GM18907 (cell line): ENCODE measurements at regions not wholly inside any gene's neighbourhood (a gene's known extent, or its start where the extent isn't known, plus 50 kb on each side); places are given as distances from the start of the nearest gene placed in this dataset.
"Not testable (repeated sequence)": the region's sequence is repeated elsewhere in the genome, so short reads cannot be mapped to it uniquely, and the experiment has no call there.

Source experiments
- ATAC-seq: cut with Tn5 transposase; IDR thresholded peaks from one replicate; pipeline ENCODE4 v1.9.1; 2021; ENCODE audit warnings: mild to moderate bottlenecking, moderate library complexity; ENCODE audit not compliant: unreplicated experiment

DNA sequence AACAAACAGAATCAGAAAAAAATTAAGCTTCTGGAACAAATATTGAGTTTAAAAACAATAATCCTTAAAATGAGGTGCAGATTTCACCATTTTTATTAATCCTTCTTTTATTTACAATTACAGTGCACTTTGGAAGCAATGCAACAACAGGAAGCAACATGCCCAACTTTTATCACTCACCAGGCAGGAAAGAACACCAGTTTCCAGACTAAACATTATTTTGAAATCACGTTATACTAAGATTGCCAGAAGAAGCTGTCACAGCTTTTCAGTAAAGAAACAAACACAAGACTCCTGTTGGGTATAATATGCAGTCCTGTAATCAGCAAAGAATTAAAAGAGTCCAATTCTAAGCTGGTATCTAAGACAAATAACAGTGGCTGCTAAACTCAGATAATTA lies 137.9 kb upstream of the ZC3H15 start:
- no peak for ATAC-seq

- ATAC-seq: peak; percentile 76
These were observed 136.6 kb upstream of the ZC3H15 start for GRCh38 chr2:186349508-186349907.

- not testable (repeated sequence) for ATAC-seq
These were observed 131.9 kb upstream of the ZC3H15 start for GRCh38 chr2:186354160-186354559.

GRCh38 chr2:186365406-186365805 lies 120.7 kb upstream of the ZC3H15 start:
- no peak for ATAC-seq

GRCh38 chr2:186379052-186379451 lies 107.0 kb upstream of the ZC3H15 start:
- ATAC-seq: no peak

GRCh38 chr2:186380805-186381204 lies 105.3 kb upstream of the ZC3H15 start:
- no peak for ATAC-seq

DNA sequence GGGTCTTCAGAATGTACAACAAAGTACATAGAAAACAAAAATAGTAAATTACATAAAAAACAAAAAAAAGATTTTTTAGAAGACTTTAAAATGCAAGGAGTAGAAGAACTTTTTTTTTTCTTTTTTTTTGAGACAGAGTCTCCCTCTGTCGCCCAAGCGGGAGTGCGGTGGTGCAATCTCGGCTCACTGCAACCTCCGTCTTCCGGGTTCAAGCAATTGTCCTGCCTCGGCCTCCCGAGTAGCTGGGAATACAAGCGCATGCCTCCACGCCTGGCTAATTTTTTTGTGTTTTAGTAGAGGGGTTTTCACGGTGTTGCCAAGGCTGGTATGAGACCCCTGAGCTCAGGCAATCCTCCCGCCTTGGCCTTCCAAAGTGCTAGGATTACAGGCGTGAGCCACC lies 104.5 kb upstream of the ZC3H15 start:
- no peak for ATAC-seq

- no peak for ATAC-seq
These were observed 103.1 kb upstream of the ZC3H15 start for GRCh38 chr2:186382932-186383331.

- no peak for ATAC-seq
These were observed 101.8 kb upstream of the ZC3H15 start for GRCh38 chr2:186384226-186384625.

DNA sequence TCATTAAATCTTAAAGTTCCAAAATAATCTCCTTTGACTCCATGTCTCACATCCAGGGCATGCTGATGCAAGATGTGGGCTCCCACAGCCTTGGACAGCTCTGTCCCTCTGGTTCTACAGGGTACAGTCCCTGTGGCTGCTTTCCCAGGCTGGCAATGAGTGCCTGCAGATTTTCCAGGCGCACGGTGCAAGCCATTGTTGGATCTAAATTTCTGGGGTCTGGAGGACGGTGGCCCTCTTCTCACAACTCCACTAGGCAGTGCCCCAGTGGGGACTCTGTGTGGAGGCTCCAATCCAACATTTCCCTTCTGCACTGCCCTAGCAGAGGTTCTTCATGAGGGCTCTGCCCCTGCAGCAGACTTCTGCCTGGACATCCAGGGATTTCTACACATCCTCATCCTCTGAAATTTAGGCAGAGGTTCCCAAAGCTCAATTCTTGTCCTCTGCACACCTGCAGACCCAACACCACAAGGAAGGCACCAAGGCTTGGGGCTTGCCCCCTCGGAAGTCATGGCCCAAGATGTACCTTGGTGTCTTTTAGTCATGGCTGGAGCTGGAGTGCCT lies 100.3 kb upstream of the ZC3H15 start:
- not testable (repeated sequence) for ATAC-seq

DNA sequence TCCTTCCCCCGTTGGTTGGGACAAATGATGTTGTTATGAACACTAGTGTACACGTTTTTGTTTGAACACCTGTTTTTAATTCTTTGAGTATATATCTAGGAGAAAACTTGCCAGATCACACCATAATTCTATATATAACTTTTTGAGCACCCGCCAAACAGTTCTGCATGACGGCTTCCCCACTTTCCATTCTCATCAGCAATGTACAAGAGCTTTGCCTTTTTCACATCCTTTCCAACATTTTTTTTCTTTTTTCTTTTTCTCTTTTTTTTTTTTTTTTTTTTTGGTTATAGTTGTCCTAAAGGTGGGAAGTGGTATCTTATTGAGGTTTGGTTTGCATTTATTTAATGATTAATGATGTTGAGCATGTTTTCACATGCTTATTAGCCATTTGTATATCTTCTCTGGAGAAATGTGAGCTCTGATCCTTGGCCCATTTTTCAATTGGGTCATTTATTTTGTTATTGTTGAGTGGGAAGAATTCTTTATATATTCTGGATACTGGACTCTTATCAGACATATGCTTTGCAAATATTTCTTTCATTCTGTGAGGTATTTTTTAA lies 86.9 kb upstream of the ZC3H15 start:
- ATAC-seq: peak; percentile 79

DNA sequence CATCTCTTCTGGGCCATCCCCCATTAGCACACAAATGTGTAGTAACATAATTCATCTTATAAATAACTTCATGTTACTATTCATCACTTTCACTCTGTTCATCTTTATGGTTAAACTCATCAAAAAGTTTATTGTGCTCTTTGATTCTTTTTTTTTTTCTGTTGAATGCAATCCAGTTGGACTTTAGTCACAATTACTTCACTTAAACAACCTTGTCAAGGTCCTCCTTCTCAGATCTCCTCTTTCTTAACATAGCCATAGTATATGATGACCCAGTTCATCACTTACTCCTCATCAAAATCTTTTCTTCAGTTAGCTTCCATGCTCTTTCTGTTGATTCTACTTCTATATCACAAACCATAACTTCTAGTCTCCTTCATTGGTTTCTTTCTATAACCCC lies 80.2 kb upstream of the ZC3H15 start:
- ATAC-seq: no peak

GRCh38 chr2:186407611-186408010 lies 78.4 kb upstream of the ZC3H15 start:
- ATAC-seq: no peak

DNA sequence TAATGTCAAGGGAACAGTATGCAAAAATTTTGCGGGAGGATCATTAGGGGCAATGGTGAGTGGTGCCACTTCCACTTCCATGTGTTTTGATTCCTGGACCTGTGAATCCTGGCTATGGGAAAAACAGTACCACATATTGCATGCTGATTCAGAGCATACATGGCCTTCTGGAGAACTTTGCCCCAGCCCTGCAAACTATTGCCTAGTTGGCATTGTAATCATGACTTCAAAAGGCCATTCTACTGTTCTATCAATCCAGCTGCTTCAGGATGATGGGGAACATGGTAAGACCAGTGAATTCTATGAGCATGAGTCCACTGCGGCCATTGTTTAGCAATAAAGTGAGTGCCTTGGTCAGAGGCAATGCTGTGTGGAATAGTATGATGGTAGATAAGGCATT lies 75.3 kb upstream of the ZC3H15 start:
- no peak for ATAC-seq

GRCh38 chr2:186422226-186422625 lies 63.8 kb upstream of the ZC3H15 start:
- no peak for ATAC-seq

DNA sequence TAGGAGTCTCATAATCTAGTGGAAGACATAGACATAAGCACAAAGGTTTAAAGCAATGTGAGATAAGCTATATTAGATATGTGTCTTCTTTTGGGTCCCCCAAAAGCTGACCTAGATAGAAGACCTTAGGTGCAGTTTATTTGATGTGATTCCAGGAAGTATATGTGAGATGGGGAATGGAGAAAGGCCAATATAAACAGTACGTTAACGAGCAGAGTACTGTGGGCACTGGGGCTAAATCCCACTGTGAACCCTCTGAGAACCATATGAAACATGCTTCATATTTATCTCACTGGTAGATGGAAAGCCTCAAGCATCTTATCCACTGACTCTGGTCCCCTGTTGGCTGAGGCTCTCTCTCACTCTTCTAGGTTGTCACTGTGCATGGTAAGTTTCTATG lies 62.6 kb upstream of the ZC3H15 start:
- ATAC-seq: no peak

- no peak for ATAC-seq
These were observed 61.8 kb upstream of the ZC3H15 start for GRCh38 chr2:186424265-186424664.

DNA sequence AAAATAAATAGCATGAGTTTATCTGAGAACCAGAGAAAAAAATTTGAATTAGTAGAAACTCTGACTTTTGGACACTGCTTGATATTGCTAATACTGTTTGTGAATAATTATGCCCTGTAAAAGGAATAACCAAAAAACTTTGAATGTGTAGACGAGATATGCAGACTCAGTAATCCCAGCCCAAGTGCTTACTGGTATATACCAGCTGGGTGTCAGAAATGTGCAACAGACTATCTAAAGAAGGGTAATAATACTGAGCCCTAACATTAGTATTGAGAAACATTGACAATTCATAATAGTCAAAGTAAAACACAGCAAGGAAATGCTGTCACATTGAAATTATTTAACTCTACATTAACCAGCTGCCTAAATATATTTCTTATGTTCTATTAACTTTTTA lies 60.5 kb upstream of the ZC3H15 start:
- no peak for ATAC-seq

DNA sequence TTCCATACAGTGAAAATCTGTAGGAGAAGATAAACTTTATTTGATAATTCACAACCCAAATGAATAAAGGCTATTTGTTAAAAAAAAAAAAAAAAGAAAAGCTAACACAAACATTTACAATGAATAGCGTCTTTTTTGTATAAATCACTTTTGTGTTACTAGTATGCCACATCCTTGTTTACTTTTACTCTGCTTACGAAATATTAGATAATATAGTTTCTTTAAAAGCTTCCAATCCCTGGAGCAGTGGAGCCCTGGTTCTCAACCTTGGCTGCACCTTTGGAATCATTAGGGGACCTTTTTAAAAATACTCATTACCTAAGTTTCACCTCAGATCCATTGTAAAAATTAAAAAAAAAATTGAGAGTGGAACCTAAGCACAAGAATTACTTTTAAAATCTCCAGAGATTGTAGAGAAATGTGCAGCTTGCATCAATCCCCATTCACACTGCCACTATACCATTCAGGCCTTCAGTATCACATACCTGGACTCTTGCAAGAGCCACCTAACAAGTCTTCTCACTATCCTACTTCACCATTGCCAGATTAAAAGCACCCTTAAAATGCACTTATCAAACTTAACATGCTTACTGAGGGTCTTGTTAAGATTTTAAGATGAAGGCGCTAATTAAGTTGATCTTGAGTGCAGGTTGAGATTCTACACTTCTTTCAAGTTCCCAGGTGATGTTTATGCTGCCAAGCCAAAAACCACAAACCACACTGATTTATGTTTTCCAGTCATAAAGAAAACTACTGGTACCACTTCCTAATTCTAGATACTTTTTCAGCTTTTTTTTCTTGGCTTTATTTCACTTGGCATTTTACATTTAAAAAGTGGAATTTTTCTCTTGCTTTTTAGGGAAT lies 59.7 kb upstream of the ZC3H15 start:
- ATAC-seq: peak; percentile 96

DNA sequence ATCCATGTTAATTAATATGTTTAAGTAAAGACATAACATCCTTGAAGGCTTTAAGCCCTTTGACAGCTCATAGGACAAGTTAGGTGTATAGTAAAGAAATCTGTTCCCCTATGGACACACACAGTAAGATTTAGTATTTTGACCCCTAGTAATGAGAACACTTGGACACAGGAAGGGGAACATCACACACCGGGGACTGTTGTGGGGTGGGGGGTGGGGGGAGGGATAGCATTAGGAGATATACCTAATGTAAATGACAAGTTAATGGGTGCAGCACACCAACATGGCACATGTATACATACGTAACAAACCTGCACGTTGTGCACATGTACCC lies 59.1 kb upstream of the ZC3H15 start:
- ATAC-seq: peak; percentile 55

- ATAC-seq: no peak
These were observed 58.1 kb upstream of the ZC3H15 start for GRCh38 chr2:186427970-186428369.

DNA sequence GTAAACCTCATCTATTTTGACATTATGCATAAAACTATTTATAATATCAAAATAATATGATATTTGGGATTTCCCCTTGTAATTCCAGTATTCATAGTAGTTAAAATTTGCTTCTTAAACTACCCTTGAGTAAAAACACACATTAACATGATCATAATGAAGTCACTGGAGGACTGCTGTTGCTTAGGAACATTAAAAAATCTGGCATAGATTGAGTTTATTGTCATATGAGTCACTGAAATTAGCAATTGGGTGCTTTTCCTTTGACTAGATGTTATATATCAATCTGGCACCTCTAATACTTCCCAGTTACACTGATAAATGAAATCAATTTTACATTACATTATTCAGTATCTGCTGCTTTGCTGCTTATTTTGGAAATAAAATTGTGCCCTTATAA lies 57.0 kb upstream of the ZC3H15 start:
- ATAC-seq: no peak
